ES-I3 (cell line): ENCODE measurements at regions not wholly inside any gene's neighbourhood (a gene's known extent, or its start where the extent isn't known, plus 50 kb on each side); places are given as distances from the start of the nearest gene placed in this dataset.
"Not testable (repeated sequence)": the region's sequence is repeated elsewhere in the genome, so short reads cannot be mapped to it uniquely, and the experiment has no call there.

Experiments
- H3K36me3 ChIP-seq: 2 replicates; pipeline ENCODE4 v1.6.1; 2013; ENCODE audit warnings: mild to moderate bottlenecking, low read length, control low read depth, moderate library complexity; ENCODE audit not compliant: insufficient read depth
- H3K4me1 ChIP-seq: 2 replicates; pipeline ENCODE4 v1.6.1; 2013; ENCODE audit warnings: mild to moderate bottlenecking, control low read depth, low read length; ENCODE audit not compliant: insufficient read depth
- H3K9ac ChIP-seq: 2 replicates; pipeline ENCODE4 v1.6.1; 2013; ENCODE audit warnings: low read depth, mild to moderate bottlenecking, low read length, moderate library complexity
- H3K9me3 ChIP-seq: 2 replicates; pipeline ENCODE4 v1.6.1; 2013; ENCODE audit warnings: mild to moderate bottlenecking, low read length, moderate library complexity; ENCODE audit not compliant: control insufficient read depth, insufficient read depth

DNA sequence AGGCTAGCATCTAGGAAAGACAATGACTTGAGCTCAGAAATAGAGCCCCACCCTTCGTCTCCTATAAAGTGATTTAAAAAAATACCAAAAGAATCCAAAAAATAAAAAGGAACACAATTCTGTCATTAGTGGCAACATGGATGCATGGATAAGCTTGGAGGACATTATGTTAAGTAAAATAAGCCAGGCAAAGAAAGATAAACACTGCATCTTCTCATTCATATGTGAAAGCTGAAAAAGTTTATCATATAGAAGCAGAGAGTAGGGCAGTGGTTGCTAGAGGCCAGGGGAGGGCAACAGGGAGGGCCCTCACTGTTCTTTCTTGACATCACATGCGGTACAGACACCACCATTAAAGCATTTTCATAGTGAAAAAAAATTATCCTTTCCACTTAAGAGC lies 220.9 kb upstream of the TRPC7 start:
- Histone ChIP-seq H3K36me3 (no peaks in the 10 kb centered on the region), H3K9me3 (no peaks in the 10 kb centered on the region), H3K4me1 (no peaks in the 10 kb centered on the region), H3K9ac (no peak overlapping the region)

DNA sequence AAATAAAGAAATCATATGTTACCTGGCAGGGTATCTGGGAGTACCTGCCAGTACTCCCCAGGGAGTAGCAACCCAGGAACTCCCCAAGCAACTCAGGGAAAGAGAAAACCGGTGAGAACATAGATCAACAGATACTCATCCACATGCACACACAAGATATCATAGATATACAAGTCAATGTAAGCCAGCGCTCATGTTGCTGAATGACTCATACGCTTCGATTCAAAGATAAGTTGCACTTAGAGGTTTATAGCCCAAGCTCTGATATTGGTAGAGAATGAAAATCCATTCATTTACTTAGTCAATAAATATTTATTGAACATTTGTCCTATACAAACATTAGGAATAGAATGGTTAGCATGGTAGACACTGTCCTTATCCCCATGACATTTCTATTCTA lies 219.1 kb upstream of the TRPC7 start:
- no peaks in the 10 kb centered on the region for H3K36me3 ChIP-seq
- no peaks in the 10 kb centered on the region for H3K9me3 ChIP-seq
- H3K4me1 ChIP-seq, result no peaks in the 10 kb centered on the region
- no peak overlapping the region for H3K9ac ChIP-seq

DNA sequence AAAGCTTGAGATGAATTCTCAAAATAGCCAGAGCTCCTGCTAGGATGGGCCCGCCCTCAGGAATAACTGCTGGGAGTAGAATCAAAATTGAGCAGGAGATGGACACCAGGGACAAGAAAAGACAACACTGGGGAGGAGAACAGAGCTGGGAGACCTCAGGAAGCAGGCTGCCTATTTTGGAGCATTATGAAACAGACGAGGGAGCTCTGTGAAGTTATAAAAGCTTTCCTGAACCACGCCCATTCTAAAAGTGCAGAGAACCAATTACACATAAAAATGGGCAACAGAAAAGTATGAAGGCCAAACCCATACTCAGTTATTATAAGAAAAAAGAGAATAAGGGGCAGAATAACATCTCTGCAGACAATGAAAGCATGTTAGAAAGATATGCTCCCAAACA lies 213.9 kb upstream of the TRPC7 start:
- Histone ChIP-seq H3K36me3 (no peaks in the 10 kb centered on the region), H3K4me1 (peaks cover 14% of the 10 kb centered on the region), H3K9ac (no peak overlapping the region), H3K9me3 (no peaks in the 10 kb centered on the region)

DNA sequence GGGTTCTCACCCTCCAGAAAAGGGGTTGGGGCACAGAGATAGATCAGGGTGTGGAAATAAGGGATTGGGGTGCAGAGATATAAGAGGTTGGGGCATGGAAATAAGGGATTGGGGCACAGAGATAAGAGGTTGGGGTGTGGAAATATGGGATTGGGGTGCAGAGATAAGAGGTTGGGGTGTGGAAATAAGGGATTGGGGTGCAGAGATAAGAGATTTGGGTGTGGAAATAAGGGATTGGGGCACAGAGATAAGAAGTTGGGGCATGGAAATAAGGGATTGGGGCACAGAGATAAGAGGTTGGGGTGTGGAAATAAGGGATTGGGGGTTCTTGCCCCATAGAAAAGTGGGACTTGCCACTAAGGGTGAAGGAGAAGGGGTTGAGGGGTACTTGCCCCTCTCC lies 204.5 kb upstream of the TRPC7 start:
- not testable (repeated sequence) for H3K4me1 ChIP-seq, H3K9ac ChIP-seq, H3K9me3 ChIP-seq, H3K36me3 ChIP-seq

DNA sequence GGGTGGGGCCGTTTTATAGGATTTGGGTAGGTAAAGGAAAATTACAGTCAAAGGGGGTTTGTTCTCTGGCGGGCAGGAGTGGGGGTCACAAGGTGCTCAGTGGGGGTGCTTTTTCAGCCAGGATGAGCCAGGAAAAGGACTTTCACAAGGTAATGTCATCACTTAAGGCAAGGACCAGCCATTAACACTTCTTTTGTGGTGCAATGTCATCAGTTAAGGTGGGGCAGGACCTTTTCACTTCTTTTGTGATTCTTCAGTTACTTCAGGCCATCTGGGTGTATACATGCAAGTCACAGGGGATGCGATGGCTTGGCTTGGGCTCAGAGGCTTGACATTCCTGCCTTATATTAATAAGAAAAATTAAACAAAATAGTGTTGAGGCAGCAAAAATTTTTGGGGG lies 200.1 kb upstream of the TRPC7 start:
- not testable (repeated sequence) for H3K9me3 ChIP-seq, H3K36me3 ChIP-seq, H3K9ac ChIP-seq
- H3K4me1 ChIP-seq, result peaks cover 24% of the 10 kb centered on the region

DNA sequence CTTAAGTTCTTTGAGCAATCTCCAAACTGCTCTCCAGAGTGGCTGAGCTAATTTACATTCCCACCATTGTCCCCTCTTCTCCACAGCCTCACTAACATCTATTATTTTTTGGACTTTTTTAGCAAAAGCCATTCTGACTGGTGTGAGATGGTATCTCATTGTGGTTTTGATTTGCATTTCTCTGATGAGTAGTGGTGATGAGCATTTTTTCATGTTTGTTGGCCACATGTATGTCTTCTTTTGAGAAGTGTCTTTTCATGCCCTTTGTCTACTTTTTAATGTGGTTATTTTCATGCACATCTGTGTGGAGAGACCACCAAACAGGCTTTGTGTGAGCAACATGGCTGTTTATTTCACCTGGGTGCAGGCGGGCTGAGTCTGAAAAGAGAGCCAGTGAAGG lies 199.7 kb upstream of the TRPC7 start:
- not testable (repeated sequence) for H3K36me3 ChIP-seq, H3K9me3 ChIP-seq
- 0 out of 2 replicates have a peak overlapping the region, but pooled peaks have one; percentile 16 for H3K9ac ChIP-seq
- H3K4me1 ChIP-seq, result peaks cover 25% of the 10 kb centered on the region

DNA sequence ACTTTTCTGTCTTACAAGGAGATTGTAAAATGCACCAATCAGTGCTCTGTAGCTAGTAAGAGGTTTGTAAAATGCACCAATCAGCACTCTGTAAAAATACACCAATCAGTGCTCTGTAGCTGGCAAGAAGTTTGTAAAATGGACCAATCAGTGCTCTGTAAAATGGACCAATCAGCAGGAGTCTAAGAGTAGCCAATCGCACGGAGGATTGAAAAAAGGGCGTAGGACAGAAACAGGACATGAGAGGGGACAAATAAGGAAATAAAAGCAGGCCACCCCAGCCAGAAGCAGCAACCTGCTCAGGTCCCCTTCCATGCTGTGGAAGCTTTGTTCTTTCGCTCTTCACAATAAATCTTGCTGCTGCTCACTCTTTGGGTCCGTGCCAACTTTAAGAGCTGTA lies 199.1 kb upstream of the TRPC7 start:
- peaks cover 25% of the 10 kb centered on the region for H3K4me1 ChIP-seq
- H3K9me3 ChIP-seq, H3K9ac ChIP-seq, H3K36me3 ChIP-seq: not testable (repeated sequence)

DNA sequence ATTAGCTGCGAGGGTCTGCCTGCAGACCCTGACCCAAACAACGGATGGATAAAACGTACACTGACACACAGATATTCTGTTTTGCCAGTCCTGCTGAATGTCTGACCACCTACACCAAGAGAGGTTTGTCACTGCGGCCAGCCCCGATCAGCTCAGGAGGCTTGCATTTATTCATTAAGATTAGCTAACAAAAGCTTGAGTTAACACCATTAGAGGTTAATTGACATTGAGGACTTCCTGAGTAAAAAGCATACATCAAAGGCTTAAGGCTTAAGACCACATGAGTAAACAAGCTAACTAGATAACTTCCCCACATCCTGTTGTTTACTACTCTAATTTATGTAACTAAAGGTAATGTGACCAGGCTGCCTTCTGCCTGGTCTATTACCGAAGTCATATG lies 198.1 kb upstream of the TRPC7 start:
- Histone ChIP-seq H3K4me1 (peaks cover 25% of the 10 kb centered on the region), H3K36me3 (no peaks in the 10 kb centered on the region), H3K9me3 (no peaks in the 10 kb centered on the region; the same call in 1 of the 2 replicates), H3K9ac (no peak overlapping the region)

DNA sequence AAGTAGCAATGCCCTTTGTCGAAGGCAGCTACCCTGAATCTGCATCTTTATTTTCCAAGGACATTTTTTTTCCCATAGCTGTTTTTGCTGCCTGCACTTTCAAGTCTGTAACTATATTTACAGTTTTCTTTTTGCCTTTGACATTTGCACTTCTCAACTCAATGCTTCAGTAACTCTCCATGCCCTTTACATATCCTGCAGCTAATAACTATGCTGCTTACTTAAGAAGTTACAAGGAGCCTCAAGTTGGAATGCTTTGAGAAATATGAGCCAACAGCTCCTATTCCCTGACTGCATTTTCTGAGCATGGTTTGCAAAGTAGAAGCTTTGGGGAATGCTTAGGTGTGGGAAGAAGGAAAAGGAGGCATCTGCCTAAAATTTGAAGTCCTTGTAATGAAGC lies 194.8 kb upstream of the TRPC7 start:
- peaks cover 25% of the 10 kb centered on the region for H3K4me1 ChIP-seq
- H3K9ac ChIP-seq, result no peak overlapping the region
- H3K36me3 ChIP-seq, result no peaks in the 10 kb centered on the region; the same call in 1 of the 2 replicates
- H3K9me3 ChIP-seq, result peaks cover 6% of the 10 kb centered on the region

DNA sequence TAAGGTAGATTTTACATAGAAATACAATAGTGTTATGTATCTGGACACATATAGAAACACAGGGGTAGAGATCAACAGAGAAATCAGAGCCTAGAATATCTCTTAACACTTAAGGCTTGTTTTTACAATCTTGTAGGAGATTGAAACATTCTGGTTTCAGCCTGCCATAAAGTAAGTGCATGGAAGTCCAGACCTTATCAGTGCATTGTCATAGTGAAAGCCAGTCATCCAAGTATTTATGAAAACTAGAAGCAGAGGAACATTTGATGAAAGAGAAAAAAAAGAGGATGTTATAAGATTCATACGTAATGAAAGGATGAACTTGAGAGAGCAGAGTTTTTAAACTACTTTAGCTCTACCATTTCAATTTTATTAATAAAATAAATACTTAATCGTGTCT lies 194.3 kb upstream of the TRPC7 start:
- Histone ChIP-seq H3K9me3 (peaks cover 8% of the 10 kb centered on the region), H3K4me1 (peaks cover 20% of the 10 kb centered on the region), H3K36me3 (no peaks in the 10 kb centered on the region; the same call in 1 of the 2 replicates), H3K9ac (no peak overlapping the region)

DNA sequence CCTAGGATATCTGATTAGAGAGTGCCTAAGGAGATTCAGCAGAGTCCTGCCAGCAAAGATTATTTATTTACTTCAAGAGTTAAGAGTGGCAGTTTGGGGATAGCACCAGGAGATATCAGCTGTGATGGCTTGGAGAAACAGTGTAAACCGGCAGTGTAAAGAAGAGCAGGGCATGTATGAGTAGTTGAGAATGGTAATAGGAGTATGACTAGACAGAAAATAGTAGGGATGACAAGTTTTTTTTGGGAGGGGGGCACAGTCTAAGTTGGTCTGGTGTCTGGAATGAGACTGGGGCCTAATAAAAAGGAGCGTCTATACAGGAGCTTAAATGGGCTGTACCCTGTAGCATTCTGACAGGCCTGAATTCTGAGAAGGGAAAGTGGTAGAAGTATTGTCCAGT lies 181.8 kb upstream of the TRPC7 start:
- H3K36me3 ChIP-seq, H3K9me3 ChIP-seq, H3K4me1 ChIP-seq, H3K9ac ChIP-seq: not testable (repeated sequence)

DNA sequence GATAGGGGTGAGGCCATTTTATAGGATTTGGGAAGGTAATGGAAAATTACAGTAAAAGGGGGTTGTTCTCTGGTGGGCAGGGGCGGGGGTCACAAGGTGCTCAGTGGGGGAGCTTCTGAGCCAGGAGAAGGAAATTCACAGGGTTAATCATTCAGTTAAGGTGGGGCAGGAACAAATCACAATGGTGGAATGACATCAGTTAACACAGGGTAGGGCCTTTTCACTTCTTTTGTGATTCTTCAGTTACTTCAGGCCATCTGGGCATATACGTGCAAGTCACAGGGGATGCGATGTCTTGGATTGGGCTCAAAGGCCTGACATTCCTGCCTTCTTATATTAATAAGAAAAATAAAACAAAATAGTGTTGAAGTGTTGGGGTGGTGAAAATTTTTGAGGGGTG lies 181.1 kb upstream of the TRPC7 start:
- H3K9me3 ChIP-seq, H3K36me3 ChIP-seq, H3K9ac ChIP-seq, H3K4me1 ChIP-seq: not testable (repeated sequence)

DNA sequence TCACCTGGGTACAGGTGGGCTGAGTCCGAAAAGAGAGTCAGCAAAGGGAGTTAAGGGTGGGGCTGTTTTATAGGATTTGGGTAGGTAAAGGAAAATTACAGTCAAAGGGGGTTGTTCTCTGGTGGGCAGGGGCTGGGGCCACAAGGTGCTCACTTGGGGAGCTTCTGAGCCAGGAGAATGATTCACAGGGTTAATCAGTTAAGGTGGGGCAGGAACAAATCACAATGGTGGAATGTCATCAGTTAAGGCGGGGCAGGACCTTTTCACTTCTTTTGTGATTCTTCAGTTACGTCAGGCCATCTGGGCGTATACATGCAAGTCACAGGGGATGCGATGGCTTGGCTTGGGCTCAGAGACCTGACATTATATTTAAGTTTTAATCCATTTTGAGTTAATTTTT lies 179.7 kb upstream of the TRPC7 start:
- H3K36me3 ChIP-seq, H3K9ac ChIP-seq, H3K4me1 ChIP-seq, H3K9me3 ChIP-seq: not testable (repeated sequence)

DNA sequence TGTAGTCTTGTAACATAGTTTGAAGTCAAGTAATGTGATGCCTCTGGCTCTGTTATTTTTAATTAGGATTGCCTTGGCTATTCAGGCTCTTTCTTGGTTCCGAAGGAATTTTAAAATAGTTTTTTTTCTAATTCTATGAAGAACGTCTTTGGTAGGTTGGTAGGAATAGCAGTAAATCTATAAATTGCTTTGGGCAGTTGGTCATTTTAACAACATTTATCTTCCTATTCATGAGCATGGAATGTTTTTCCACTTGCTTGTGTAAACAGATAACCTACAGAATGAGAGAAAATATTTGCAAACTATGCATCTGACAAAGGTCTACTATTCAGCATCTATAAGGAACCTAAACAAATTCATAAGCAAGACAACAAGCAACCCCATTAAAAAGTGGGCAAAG lies 173.2 kb upstream of the TRPC7 start:
- Histone ChIP-seq H3K36me3 (no peaks in the 10 kb centered on the region), H3K4me1 (no peaks in the 10 kb centered on the region), H3K9ac (no peak overlapping the region), H3K9me3 (no peaks in the 10 kb centered on the region; the same call in 1 of the 2 replicates)

DNA sequence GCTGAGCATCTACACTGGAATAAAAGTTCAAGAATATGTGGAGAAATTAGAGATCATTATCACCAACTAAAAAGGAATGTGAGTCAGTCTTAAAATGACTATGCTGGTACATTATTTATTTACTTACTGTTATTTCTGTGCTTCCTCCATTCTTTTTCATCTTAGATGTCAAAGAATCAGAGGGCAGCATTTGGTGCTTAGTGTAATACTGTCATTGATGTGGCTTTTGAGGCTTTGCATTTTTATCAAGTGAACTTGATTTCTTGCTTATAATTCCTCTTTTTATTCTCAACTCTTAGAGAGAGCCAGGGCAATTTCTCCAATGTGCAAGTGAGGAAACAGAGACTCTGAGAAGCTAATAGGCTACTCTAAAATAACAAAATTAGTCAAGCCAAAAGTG lies 163.7 kb upstream of the TRPC7 start:
- no peaks in the 10 kb centered on the region; the same call in 1 of the 2 replicates for H3K9me3 ChIP-seq

DNA sequence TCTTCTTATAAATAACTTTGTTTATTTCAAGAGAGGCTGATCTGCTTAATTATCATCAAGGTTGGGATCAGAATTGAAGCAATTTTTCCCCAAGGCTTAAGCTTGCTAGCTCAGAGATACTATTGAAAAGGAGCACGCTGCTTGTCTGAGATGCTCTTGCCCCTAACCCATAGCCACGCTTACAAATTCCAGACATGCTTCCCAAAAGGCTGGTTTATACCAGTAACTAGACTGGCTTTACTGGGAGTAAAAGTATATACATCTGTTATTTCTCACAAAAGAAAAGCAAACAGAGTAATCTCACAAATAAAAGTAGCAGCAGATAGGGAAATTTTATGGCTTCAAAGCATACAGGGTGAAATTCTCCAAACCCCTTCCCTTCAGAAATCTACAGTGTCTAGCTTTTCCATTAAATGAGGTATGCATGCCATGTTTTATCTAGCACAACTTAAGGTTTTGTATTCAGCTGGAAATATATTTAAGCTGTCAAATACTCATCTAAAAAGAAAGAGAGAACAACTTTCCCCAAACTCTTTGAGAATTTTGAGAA lies 163.2 kb upstream of the TRPC7 start:
- H3K4me1 ChIP-seq, result no peaks in the 10 kb centered on the region
- no peaks in the 10 kb centered on the region for H3K36me3 ChIP-seq
- no peaks in the 10 kb centered on the region for H3K9me3 ChIP-seq
- no peak overlapping the region for H3K9ac ChIP-seq

More for the DNA sequence above, 163.7 kb upstream of the TRPC7 start:
- Histone ChIP-seq H3K9ac (no peak overlapping the region), H3K4me1 (no peaks in the 10 kb centered on the region), H3K36me3 (no peaks in the 10 kb centered on the region)
